ENCODE measurements at regions not wholly inside any gene's neighbourhood (a gene's known extent, or its start where the extent isn't known, plus 50 kb on each side); places are given as distances from the start of the nearest gene placed in this dataset.
"Not testable (repeated sequence)": the region's sequence is repeated elsewhere in the genome, so short reads cannot be mapped to it uniquely, and the experiment has no call there.

DNA sequence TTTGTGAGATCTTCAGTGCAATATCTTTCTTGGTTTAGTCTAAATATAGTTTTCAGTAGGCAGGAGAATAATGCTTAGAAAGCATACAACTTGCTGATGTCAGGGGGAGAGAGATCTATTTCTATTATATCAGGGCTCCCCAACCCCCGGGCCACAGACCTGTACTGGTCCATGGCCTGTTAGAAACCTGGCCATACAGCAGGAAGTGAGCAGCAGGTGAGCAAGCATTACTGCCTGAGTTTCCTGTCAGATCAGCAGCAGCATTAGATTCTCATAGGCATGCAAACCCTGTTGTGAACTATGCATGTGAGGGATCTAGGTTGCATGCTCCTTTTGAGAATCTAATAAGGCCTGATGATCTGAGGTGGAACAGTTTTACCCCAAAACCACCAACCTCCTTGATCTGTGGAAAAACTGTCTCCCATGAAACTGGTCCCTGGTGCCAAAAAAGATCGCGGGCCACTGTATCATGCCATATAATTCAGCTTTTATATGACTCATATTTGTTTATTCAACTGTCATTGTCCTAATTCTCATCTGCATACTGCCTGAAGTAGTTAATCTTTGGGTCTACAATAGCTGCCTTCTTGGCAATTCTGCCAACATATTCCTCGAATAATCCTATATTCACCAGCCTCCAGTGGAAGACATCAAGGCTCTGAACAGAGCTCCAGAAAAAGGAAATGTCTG, 163.6 kb upstream of the DYRK2 start:
- CTCF ChIA-PET = interaction anchor here (1.4 kb wide), 1 partner anchor 16 kb away, joined by 3 read pairs; no protein-coding TSS in a partner anchor
- POLR2A ChIA-PET = no interaction called here

DNA sequence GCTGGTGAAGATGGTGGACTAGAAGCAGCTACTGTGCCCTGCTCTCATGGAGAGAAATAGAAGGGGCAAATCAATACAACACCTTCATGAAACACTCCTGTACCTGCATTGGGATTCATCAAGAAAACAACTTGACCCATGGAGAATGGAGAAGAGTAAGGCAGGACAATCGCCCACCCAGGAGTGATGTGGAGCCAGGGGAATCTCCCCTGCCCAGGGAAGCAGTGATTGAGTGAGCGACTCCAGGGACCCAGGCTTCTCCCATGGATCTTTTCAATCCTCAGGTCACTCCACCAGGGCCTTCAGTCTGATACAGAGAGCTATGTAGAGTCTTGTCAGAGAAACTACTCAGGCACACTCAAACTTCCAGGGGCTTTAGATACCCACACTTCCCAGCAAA, 161.9 kb upstream of the DYRK2 start:
- POLR2A ChIA-PET = no interaction called here
- CTCF ChIA-PET = no interaction called here

DNA sequence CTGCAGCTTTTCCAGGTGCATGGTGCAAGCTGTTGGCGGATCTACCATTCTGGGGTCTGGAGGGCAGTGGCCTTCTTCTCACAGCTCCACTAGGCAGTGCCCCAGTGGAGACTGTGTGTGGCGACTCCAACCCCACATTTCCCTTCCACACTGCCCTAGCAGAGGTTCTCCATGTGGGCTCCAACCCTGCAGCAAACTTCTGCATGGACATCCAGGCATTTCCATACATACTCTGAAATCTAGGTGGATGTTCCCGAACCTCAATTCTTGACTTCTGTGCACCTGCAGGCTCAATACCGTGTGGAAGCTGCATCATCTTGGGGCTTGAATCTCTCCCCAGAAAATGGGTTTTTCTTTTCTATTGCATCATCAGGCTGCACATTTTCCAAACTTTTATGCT, 160.2 kb upstream of the DYRK2 start:
- POLR2A ChIA-PET, CTCF ChIA-PET: not testable (repeated sequence)

DNA sequence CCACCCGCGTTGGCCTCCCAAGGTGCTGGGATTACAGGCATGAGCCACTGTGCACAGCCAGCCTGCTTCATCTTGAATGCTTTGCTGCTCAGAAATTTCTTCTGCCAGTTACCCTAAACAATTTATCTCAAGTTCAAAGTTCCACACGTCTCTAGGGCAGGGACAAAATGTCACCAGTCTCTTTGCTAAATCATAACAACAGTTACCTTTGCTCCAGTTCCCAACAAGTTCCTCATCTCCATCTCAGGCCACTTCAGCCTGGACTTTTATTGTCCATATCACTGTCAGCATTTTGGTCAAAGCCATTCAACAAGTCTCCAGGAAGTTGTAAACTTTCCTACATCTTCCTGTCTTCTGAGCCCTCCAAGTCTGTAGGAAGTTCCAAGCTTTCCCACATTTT, 159.5 kb upstream of the DYRK2 start:
- POLR2A ChIA-PET = no interaction called here

DNA sequence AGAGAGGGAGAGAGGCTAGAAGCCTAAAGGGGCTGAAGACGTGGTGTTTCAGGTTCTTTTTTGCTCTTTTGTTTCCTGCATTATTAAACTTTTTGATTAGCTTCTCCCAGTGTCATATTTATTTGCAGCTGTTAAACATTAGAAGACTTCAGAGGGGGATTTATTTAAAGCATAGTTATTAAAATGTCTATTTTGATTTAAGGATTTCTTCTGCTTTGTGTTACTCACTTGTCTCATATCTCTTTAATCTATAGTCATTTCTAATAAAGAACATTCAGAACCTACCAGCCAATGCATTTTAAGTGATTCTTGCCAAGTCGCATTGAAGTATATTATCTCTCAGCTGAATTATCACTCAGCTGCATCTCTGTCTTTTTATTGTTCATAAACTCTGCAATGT, 152.0 kb upstream of the DYRK2 start:
- CTCF ChIA-PET = no interaction called here
- POLR2A ChIA-PET = no interaction called here

More for the DNA sequence above, 159.5 kb upstream of the DYRK2 start:
- CTCF ChIA-PET = no interaction called here

DNA sequence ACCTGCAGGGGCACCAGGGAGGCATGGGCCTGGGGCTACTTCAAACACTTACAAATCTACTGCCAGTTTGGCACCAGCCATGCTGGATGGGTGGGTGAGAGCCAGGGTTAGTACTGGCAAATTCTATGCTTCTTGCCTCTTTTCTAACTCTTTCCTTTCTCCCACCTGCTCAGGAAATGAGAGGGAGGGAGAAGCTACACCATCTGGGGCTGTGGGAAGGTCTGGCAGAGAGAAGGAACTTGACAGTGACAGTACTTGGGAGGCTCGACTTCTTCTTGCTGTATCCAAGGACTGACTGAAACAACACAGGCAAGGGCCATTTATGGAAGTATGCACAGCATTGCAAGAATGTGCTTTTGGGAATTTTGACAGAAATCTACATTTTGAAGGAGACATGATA, 149.6 kb upstream of the DYRK2 start:
- ChIA-PET POLR2A (no interaction called here), CTCF (no interaction called here)

DNA sequence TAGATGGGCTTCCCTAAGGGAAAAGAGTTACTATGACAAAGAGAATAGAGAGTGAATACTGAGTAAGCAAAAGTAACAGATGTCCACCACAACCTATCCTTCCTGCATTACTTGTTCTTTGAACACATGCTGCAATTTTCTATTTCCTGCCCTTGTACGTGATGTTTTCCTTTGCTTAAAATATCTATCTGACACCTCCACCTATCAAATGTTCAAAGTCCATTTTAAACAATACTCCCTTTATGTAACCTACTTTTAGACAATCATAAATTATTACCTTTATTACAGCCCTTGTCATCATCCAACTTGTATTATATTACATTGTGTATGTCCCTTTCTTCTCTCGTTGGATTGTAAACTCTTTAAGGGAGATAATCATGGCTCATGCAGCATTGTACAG, 147.2 kb upstream of the DYRK2 start:
- ChIA-PET POLR2A (no interaction called here), CTCF (no interaction called here)

DNA sequence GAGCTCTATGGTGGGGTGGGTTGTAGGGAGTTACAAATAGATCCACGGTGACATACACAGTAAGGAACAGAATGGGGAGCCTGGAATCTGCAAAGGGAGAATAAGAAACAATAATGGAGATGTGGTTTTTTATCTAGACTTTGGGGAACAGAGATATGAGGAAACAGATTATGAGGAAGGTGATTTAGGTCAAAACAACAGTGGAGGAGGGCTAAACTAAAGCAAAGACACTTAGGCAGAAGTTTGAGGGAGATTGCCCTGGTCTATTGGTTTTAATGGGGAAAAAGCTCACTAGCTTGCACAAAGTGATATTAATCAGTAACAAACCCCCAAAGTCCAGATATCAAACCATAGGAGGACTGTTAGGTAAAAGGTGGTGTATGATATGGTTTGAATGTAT, 144.5 kb upstream of the DYRK2 start:
- CTCF ChIA-PET = no interaction called here
- POLR2A ChIA-PET = no interaction called here

DNA sequence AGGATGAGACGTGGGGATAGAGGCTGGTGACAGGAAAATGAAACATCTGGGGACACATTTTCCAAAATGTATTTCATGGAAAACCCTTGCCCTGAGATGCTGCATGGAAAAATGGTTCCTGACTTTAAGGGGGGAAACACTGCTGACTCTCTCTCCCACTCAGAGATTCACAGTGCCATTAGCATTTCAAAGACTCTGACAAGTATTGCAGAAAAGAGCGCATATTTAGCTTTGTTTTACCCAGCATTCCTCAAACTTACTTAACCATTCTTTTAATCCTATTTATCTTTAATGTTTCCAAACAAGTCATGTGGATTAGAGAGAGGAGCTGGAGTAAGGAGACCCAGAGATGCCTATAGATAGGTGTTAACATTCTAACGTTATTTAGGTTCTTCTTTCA, 141.8 kb upstream of the DYRK2 start:
- POLR2A ChIA-PET = no interaction called here

DNA sequence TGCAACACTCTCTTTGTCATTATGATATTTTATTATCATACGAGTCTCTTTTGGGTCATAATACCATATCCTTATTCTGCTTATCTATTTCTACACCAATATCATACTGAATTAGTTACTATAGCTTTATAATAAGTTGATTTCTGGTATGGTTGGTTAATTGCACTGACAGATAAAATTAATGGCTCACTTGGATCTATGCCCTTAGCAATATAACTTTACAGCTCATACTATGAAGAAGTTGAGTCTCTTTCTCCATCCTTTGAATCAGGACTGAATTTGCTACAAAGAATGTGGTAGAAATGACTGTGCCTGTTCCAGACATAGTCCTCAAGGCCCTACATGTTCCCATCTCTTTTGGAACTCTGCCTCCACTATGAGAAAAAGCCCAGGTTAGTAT, 139.7 kb upstream of the DYRK2 start:
- ChIA-PET CTCF (no interaction called here), POLR2A (no interaction called here)

More for the DNA sequence above, 141.8 kb upstream of the DYRK2 start:
- CTCF ChIA-PET = no interaction called here

DNA sequence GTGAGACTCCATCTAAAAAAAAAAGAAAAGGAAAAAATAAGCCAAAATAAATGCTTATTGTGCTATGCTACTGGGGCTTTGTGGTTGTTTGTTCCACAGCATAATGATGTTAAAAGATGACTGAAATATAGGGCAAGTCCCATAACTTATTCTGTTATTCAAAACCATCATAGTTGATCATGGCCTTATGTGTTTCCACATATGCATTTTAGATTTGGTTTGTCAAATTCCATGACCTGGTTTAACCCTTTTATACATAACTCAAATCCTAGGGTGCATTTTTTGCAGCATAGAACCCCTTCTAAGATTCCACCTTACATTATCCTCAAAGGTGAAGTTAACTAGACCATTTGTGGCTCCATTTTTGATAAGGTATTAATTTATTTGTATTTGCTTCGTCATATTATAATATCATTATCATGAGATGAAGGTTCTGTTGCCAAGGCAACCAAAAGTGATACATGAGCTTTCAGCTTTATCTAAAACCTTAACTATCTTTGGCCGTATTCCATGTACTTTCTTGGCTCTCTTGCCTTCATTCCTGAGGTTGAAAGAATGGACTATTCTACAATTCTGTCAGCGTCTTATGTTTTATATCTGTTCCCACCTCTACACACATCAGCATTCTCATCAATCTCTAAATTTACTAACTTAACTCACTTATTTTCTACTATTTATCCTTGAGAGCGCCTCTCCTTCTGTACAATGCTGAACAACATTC, 138.7 kb upstream of the DYRK2 start:
- CTCF ChIA-PET = interaction anchor here (0.6 kb wide), 1 partner anchor 9 kb away, joined by 5 read pairs; no protein-coding TSS in a partner anchor
- POLR2A ChIA-PET = no interaction called here

DNA sequence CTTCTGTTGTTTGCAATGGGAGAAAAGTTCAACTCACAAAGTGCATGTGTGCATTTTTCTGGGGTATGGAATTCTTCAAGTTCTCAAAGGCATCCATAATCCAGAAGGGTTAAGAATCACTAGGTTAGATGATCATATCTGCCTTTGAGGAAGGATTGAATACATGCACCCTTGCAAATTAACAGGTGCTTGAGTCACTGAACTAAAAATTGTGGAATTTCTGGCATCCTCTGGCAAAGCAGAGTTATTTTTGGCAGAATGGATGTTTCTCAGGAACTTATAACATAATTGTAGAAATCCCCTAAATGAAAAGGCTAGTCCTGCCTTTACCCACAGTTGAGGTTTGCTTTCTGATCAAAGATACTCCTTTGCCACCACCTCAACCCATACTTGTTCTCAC, 136.5 kb upstream of the DYRK2 start:
- ChIA-PET POLR2A (interaction anchor here (0.6 kb wide), 1 partner anchor 156 kb away, joined by 3 read pairs; no protein-coding TSS in a partner anchor), CTCF (no interaction called here)

DNA sequence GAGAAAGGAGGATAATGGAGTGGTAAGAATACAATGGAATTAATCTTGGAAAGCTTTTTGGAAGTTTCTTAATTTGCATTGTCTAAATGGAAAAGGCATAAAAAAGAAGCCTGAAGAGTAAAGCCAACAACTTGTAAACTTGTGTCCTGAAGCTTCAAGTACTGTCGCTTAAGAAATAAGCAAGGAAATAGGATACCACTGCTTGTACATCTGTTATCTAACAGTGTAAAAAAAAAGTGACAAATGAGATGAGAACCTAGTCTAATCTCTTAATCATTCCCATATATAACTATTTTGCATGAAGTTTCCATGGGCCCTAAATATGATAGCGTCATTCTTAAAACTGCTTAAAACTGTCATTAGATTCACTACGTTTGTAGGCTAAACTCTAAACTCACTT, 134.0 kb upstream of the DYRK2 start:
- CTCF ChIA-PET = no interaction called here
- POLR2A ChIA-PET = no interaction called here

DNA sequence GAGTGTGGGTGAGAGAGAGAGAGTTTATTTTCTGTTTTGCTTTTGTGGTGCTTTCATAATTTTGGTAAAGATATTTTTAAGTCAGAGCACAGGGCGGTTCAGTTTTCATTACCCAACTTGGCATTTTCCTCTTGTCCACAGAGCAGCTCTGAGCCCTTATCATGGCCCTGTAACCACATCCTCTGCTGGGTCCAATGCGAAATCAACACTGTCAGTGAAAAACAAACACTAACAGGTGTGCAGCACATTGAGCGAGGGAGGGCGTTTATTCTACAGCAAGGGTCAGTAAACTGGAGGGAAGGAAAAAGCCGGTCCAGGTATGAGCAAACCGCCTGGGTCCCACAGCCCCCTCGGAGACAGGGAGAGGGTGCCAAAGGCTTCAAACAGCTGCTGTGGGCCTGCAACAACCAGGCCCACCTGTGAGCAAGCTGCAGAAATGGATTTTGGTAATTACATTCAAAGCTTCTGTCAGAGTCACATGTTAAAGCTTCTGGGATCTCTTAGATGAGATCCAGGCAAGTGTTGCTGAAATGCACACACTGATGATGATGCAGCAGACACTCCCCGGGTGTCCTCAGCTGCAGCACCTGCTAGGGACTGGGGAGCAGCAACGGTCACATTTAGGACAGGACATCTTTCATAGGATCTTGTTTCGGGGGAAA, 132.7 kb upstream of the DYRK2 start:
- POLR2A ChIA-PET = no interaction called here
- CTCF ChIA-PET = no interaction called here

DNA sequence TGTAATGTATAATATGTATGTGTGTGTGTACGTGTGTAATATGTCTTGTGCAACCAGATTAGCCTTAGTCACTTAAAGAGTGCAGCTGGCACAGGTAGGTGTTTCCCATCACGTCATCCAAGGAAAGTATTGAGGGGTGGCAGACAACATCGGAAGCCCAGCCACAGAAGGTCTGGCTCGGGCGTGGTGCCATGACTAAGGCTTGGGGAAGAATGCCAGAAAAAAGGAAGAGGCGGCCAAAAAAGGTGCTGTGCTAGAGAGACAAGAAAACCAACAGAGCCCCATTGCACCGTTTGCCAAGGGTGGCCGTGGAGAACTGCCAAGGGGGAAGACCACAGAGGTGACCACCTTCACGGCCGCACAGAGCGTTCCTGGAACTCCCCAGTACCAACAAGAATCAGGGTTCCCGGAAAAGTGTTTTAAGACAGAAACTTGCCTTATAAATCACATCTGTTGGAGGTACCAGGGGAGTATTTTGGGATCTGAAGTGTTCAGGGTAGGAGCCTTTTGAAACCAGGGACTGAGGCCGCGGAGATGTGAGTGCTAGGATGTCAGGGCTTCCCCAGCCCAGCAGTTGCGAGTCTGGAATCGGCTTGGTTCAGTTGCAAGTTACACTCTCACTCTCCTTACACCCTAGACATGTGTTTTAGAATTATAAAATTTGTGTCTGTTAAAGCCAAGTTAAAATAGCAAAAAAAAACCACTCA, 131.2 kb upstream of the DYRK2 start:
- ChIA-PET CTCF (no interaction called here), POLR2A (no interaction called here)

DNA sequence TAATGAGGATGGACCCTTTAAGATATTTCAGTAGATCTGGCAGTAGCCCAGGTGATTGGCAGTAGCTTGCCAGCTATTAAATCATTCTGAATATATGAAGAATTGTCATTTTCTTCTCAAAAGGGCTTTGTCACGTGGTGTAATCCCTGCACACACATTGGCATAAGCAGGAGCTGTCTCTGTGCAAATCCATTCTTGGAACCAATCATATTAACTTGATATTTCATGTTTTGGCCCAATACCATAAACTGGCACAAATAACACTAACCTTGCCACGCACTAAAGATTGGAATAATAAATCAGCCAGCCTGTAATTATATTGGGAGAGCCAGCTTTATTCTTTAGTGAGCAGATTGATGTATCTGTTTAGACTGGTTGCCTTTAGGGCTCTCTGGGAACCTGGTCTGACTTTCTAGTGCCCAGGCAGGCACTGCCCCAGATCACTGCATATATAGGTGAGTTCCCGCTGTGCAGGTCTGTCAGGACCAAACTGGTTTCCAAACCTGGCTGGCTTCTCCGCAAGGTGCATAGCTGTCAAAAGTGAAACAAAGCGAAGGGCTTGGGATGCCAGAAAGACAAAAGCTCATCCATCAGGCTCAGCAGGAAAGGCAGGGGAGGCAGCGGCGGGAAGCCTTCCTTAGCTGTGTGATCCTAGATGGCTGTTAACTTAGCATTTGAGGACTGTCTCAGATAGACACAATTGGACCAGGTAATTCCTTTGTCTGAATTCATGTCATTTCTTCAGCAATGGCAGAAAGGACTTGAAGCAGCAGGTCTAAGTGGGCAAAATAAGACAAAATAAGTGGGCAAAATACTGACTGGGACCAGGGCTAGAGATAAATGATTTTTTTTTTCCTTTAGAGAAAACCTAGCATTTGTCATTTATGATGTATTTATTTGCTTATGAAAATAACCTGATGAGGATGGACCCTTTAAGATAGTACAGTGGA, 128.8 kb upstream of the DYRK2 start:
- POLR2A ChIA-PET = no interaction called here
- CTCF ChIA-PET = no interaction called here

DNA sequence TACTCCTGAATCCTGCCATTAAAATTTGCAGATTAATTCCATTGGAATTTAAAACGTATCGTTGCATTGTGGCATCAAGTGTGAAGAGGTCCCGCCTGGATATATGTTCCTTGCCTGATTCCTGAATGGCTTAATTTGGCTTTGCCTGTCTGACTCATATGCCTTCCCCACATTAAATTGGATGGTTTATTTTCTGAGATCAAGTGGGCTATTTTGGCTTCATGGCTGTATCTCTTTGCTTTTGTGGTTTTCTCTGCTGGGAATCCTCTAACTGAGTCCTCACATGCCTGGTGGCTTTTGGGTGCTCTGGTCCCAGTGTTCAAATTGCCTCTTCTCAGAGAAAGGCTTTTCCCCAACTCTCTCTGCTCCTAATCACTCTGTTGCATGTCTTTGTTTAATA, 127.9 kb upstream of the DYRK2 start:
- CTCF ChIA-PET = no interaction called here

DNA sequence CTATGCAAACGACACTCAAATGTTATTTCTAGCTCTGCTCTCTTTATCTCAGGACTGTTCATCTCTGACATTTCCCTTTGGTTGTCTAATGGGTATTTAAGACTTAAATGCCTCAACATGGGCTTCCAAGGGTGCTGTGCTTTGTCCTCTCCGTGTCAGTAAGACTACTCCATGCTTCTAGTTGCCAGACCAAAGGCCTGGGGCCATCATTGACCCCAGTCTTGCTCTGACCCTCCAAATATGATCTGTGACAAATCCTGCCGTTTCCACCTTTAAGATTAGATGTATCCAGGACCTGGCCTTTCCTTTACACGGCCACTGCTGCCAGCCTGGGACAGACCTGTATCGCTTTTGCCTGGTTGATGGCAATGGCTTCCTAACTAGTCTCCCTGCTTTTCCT, 126.3 kb upstream of the DYRK2 start:
- CTCF ChIA-PET = no interaction called here
- POLR2A ChIA-PET = no interaction called here

More for the DNA sequence above, 127.9 kb upstream of the DYRK2 start:
- POLR2A ChIA-PET = no interaction called here

DNA sequence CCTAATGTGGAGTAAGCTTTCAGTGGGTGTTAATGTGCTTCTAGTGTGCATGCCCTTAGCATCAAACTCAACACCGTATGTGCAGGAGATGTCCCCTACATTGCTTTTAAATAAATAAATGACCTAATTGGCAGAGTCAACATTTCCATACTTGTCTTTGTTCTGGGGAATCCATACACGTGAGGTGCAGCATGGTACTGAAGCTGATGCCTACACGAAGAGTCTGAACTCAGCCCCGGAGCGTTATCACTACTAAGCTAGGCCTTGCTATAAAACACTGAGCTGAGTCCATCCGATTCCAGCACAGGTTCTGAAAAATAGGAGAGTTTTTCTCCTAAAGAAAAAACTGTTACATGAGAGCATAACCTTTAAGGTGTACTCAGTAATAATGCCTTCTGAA, 125.0 kb upstream of the DYRK2 start:
- CTCF ChIA-PET = no interaction called here
- POLR2A ChIA-PET = no interaction called here

Data from activated CD8-positive, alpha-beta memory T cell treated with anti-CD3 and anti-CD28 coated beads for 36 hours (primary cell).